HEK293T (cell line): ENCODE measurements at regions not wholly inside any gene's neighbourhood (a gene's known extent, or its start where the extent isn't known, plus 50 kb on each side); places are given as distances from the start of the nearest gene placed in this dataset.

Source experiments
- CTCF ChIA-PET: fragments of 350-600 bp; formaldehyde crosslinking; extraction: SDS; loops from one replicate; lab custom pipeline; 2021; ENCODE audit warnings: antibody characterized with exemption, inconsistent platforms; lab: Yijun Ruan, JAX
- POLR2A ChIA-PET: fragments of 350-600 bp; formaldehyde crosslinking; extraction: SDS; loops from one replicate; lab custom pipeline; 2020; ENCODE audit warnings: antibody characterized with exemption, inconsistent platforms; lab: Yijun Ruan, JAX
- DNase-seq: peaks from one replicate; pipeline ENCODE4 v3.0.0; 2012; ENCODE audit warnings: mixed read lengths; ENCODE audit errors: extremely low spot score
- ARNT ChIP-seq: fragments of 450-650 bp; IDR thresholded peaks from 2 replicates; pipeline ENCODE4 v1.6.1; 2017; ENCODE audit warnings: mild to moderate bottlenecking
- BHLHE40 ChIP-seq: fragments of 450-650 bp; IDR thresholded peaks from 2 replicates; pipeline ENCODE4 v1.6.1; 2016; ENCODE audit warnings: mild to moderate bottlenecking, moderate library complexity, borderline replicate concordance
- CTBP1 ChIP-seq: fragments of 450-650 bp; IDR thresholded peaks from 2 replicates; pipeline ENCODE4 v1.6.1; 2016; ENCODE audit warnings: borderline replicate concordance
- ELF4 ChIP-seq: fragments of 450-650 bp; IDR thresholded peaks from 2 replicates; pipeline ENCODE4 v1.6.1; 2017; ENCODE audit warnings: antibody characterized with exemption
- FOXA1 ChIP-seq: fragments of 450-650 bp; IDR thresholded peaks from 2 replicates; pipeline ENCODE4 v1.6.1; 2016; ENCODE audit warnings: mild to moderate bottlenecking
- FOXK2 ChIP-seq: fragments of 450-650 bp; IDR thresholded peaks from 2 replicates; pipeline ENCODE4 v1.6.1; 2016; ENCODE audit warnings: mild to moderate bottlenecking
- FOXM1 ChIP-seq: fragments of 450-650 bp; IDR thresholded peaks from 2 replicates; pipeline ENCODE4 v1.6.1; 2017; ENCODE audit warnings: mild to moderate bottlenecking, borderline replicate concordance
- HDGF ChIP-seq: fragments of 450-650 bp; IDR thresholded peaks from 2 replicates; pipeline ENCODE4 v1.6.1; 2017; ENCODE audit warnings: antibody characterized with exemption, borderline replicate concordance
- L3MBTL2 ChIP-seq: fragments of 450-650 bp; conservative IDR thresholded peaks from 2 replicates; pipeline ENCODE4 v1.6.1; 2016; ENCODE audit warnings: mild to moderate bottlenecking
- LEF1 ChIP-seq: fragments of 450-650 bp; IDR thresholded peaks from 2 replicates; pipeline ENCODE4 v1.6.1; 2017; ENCODE audit warnings: mild to moderate bottlenecking, borderline replicate concordance
- NFRKB ChIP-seq: fragments of 450-650 bp; IDR thresholded peaks from 2 replicates; pipeline ENCODE4 v1.6.1; 2016; ENCODE audit warnings: mild to moderate bottlenecking, moderate library complexity
- PKNOX1 ChIP-seq: fragments of 450-650 bp; IDR thresholded peaks from 2 replicates; pipeline ENCODE4 v1.6.1; 2016
- SP1 ChIP-seq: fragments of 450-650 bp; IDR thresholded peaks from 2 replicates; pipeline ENCODE4 v1.6.1; 2017
- SUZ12 ChIP-seq: fragments of 450-650 bp; IDR thresholded peaks from 2 replicates; pipeline ENCODE4 v1.6.1; 2016; ENCODE audit warnings: mild to moderate bottlenecking
- TARDBP ChIP-seq: fragments of 450-650 bp; IDR thresholded peaks from 2 replicates; pipeline ENCODE4 v1.6.1; 2016
- ZNF384 ChIP-seq: fragments of 450-650 bp; IDR thresholded peaks from 2 replicates; pipeline ENCODE4 v1.6.1; 2016

- TF ChIP-seq TARDBP, result no peak
- no peak for TF ChIP-seq FOXK2
- TF ChIP-seq NFRKB, result no peak
- no peak for TF ChIP-seq ELF4
- no peak for TF ChIP-seq BHLHE40
- no peak for TF ChIP-seq HDGF
- TF ChIP-seq LEF1, result no peak
- no peak for TF ChIP-seq FOXA1
- no peak for TF ChIP-seq ZNF384
- TF ChIP-seq SP1, result no peak
- no peak for DNase-seq
- ChIA-PET CTCF (interaction anchor here (0.6 kb wide), 1 partner anchor 20 kb away, joined by 4 read pairs; no protein-coding TSS in a partner anchor), POLR2A (no interaction called here)
These were observed 374.7 kb upstream of the RARB start for GRCh38 chr3:25053360-25053759.

GRCh38 chr3:25056036-25056755, 371.9 kb upstream of the RARB start:
- no peak for DNase-seq
- CTCF ChIA-PET, result interaction anchor here (0.6 to 2.1 kb wide), 2 partner anchors 23 to 622 kb away, joined by 3 to 7 read pairs; no protein-coding TSS in a partner anchor
- TF ChIP-seq BHLHE40, result no peak
- no peak for TF ChIP-seq L3MBTL2
- TF ChIP-seq ARNT, result no peak
- TF ChIP-seq SUZ12, result no peak
- no peak for TF ChIP-seq FOXA1
- TF ChIP-seq TARDBP, result no peak
- TF ChIP-seq FOXM1, result no peak
- no peak for TF ChIP-seq CTBP1
- no peak for TF ChIP-seq ZNF384
- TF ChIP-seq LEF1, result no peak
- no peak for TF ChIP-seq HDGF
- TF ChIP-seq FOXK2, result no peak
- no peak for TF ChIP-seq SP1
- POLR2A ChIA-PET, result no interaction called here

GRCh38 chr3:25056803-25057351, 371.2 kb upstream of the RARB start:
- ChIA-PET POLR2A (no interaction called here), CTCF (no interaction called here)
- no peak for DNase-seq
- no peak for TF ChIP-seq LEF1
- no peak for TF ChIP-seq FOXM1
- no peak for TF ChIP-seq NFRKB
- TF ChIP-seq TARDBP, result no peak
- TF ChIP-seq CTBP1, result no peak
- no peak for TF ChIP-seq ELF4

- ChIA-PET POLR2A (no interaction called here), CTCF (no interaction called here)
- DNase-seq, result no peak
- TF ChIP-seq LEF1 (no peak), BHLHE40 (no peak), FOXA1 (no peak), ARNT (no peak), ZNF384 (no peak)
These were observed 370.7 kb upstream of the RARB start for GRCh38 chr3:25057379-25057778.

- ChIA-PET CTCF (interaction anchor here (1.1 to 1.2 kb wide), 2 partner anchors 10 to 11 kb away, joined by 3 to 5 read pairs; no protein-coding TSS in a partner anchor), POLR2A (no interaction called here)
- no peak for DNase-seq
- TF ChIP-seq FOXK2 (no peak), SUZ12 (no peak), ARNT (no peak), FOXM1 (no peak), NFRKB (no peak), L3MBTL2 (no peak), FOXA1 (no peak), LEF1 (no peak), CTBP1 (no peak), BHLHE40 (no peak), TARDBP (no peak), SP1 (no peak), HDGF (no peak), ELF4 (no peak), ZNF384 (no peak), PKNOX1 (no peak)
These were observed 363.4 kb upstream of the RARB start for GRCh38 chr3:25064681-25065080.

GRCh38 chr3:25069970-25070369, 358.1 kb upstream of the RARB start:
- TF ChIP-seq SP1 (no peak), L3MBTL2 (no peak), LEF1 (no peak), ARNT (no peak), FOXK2 (no peak), ZNF384 (no peak), SUZ12 (no peak), FOXA1 (no peak)
- POLR2A ChIA-PET, result no interaction called here

GRCh38 chr3:25071846-25072245, 356.2 kb upstream of the RARB start:
- ChIA-PET CTCF (no interaction called here), POLR2A (no interaction called here)
- DNase-seq, result no peak
- TF ChIP-seq HDGF (no peak), SP1 (no peak), ZNF384 (no peak), L3MBTL2 (no peak), NFRKB (no peak), SUZ12 (no peak), FOXK2 (no peak), FOXM1 (no peak), FOXA1 (no peak), BHLHE40 (no peak), ELF4 (no peak), TARDBP (no peak), LEF1 (no peak), ARNT (no peak), PKNOX1 (no peak), CTBP1 (no peak)

More at GRCh38 chr3:25069970-25070369, 358.1 kb upstream of the RARB start:
- DNase-seq, result no peak
- CTCF ChIA-PET, result interaction anchor here (0.6 to 1.1 kb wide), 2 partner anchors 37 to 318 kb away, joined by 4 read pairs; no protein-coding TSS in a partner anchor
